ENCODE measurements at regions not wholly inside any gene's neighbourhood (a gene's known extent, or its start where the extent isn't known, plus 50 kb on each side); places are given as distances from the start of the nearest gene placed in this dataset.

GRCh38 chr4:159823743-159824142, 720.9 kb downstream of the RAPGEF2 start:
- H3K9me3 ChIP-seq (ENCODE audit: insufficient read depth, low read length): no peaks in the 10 kb centered on the region
- H3K27ac ChIP-seq (ENCODE audit: low read length): no peak overlapping the region
- no peaks in the 10 kb centered on the region for H3K4me1 ChIP-seq (ENCODE audit: low read length)
- TF ChIP-seq EZH2phosphoT487 (IDR thresholded peaks at IDR 0.05; ENCODE audit: low read depth) (no peak), CTCF (IDR thresholded peaks at IDR 0.05; ENCODE audit: low read depth, low read length) (no peak)
- no peaks in the 10 kb centered on the region for H3K79me2 ChIP-seq (ENCODE audit: low read length)
- no peak overlapping the region for H3K4me3 ChIP-seq (ENCODE audit: low read length)
- H3K27me3 ChIP-seq (ENCODE audit: low read depth, low read length): no peaks in the 10 kb centered on the region
- H2AFZ ChIP-seq (ENCODE audit: low read depth, low read length): no peak overlapping the region
- no peak overlapping the region for H3K9ac ChIP-seq (ENCODE audit: low read length)
- H4K20me1 ChIP-seq (ENCODE audit: insufficient read depth, low read length): no peaks in the 10 kb centered on the region
- H3K4me2 ChIP-seq (ENCODE audit: low read length): no peak overlapping the region
- no peaks in the 10 kb centered on the region for H3K36me3 ChIP-seq (replicated peaks; ENCODE audit: low read depth, low read length)

- H3K79me2 ChIP-seq (ENCODE audit: low read length): no peaks in the 10 kb centered on the region
- H3K9ac ChIP-seq (ENCODE audit: low read length): no peak overlapping the region
- no peak overlapping the region for H3K4me2 ChIP-seq (ENCODE audit: low read length)
- no peaks in the 10 kb centered on the region for H3K36me3 ChIP-seq (replicated peaks; ENCODE audit: low read depth, low read length)
- H2AFZ ChIP-seq (ENCODE audit: low read depth, low read length): no peak overlapping the region
- H3K9me3 ChIP-seq (ENCODE audit: insufficient read depth, low read length): no peaks in the 10 kb centered on the region
- H3K27ac ChIP-seq (ENCODE audit: low read length): no peak overlapping the region
- no peak overlapping the region for H3K4me3 ChIP-seq (ENCODE audit: low read length)
- H4K20me1 ChIP-seq (ENCODE audit: insufficient read depth, low read length): no peaks in the 10 kb centered on the region
- H3K27me3 ChIP-seq (ENCODE audit: low read depth, low read length): no peaks in the 10 kb centered on the region
- no peaks in the 10 kb centered on the region for H3K4me1 ChIP-seq (ENCODE audit: low read length)
- TF ChIP-seq CTCF (IDR thresholded peaks at IDR 0.05; ENCODE audit: low read depth, low read length): no peak
- no peak for TF ChIP-seq EZH2phosphoT487 (IDR thresholded peaks at IDR 0.05; ENCODE audit: low read depth)
Measured at GRCh38 chr4:159828687-159829086, 725.8 kb downstream of the RAPGEF2 start.

GRCh38 chr4:159829184-159829583, 726.3 kb downstream of the RAPGEF2 start:
- no peaks in the 10 kb centered on the region for H4K20me1 ChIP-seq (ENCODE audit: insufficient read depth, low read length)
- TF ChIP-seq EZH2phosphoT487 (IDR thresholded peaks at IDR 0.05; ENCODE audit: low read depth): no peak
- TF ChIP-seq CTCF (IDR thresholded peaks at IDR 0.05; ENCODE audit: low read depth, low read length): no peak
- no peaks in the 10 kb centered on the region for H3K27me3 ChIP-seq (ENCODE audit: low read depth, low read length)
- H3K4me3 ChIP-seq (ENCODE audit: low read length): no peak overlapping the region
- no peak overlapping the region for H3K9ac ChIP-seq (ENCODE audit: low read length)
- no peaks in the 10 kb centered on the region for H3K36me3 ChIP-seq (replicated peaks; ENCODE audit: low read depth, low read length)
- H3K79me2 ChIP-seq (ENCODE audit: low read length): no peaks in the 10 kb centered on the region
- H3K27ac ChIP-seq (ENCODE audit: low read length): no peak overlapping the region
- no peaks in the 10 kb centered on the region for H3K9me3 ChIP-seq (ENCODE audit: insufficient read depth, low read length)
- H3K4me1 ChIP-seq (ENCODE audit: low read length): no peaks in the 10 kb centered on the region
- no peak overlapping the region for H2AFZ ChIP-seq (ENCODE audit: low read depth, low read length)
- no peak overlapping the region for H3K4me2 ChIP-seq (ENCODE audit: low read length)

- no peaks in the 10 kb centered on the region for H3K9me3 ChIP-seq (ENCODE audit: insufficient read depth, low read length)
- no peaks in the 10 kb centered on the region for H3K79me2 ChIP-seq (ENCODE audit: low read length)
- H3K4me1 ChIP-seq (ENCODE audit: low read length): no peaks in the 10 kb centered on the region
- no peak overlapping the region for H3K4me2 ChIP-seq (ENCODE audit: low read length)
- no peak overlapping the region for H3K9ac ChIP-seq (ENCODE audit: low read length)
- H3K27ac ChIP-seq (ENCODE audit: low read length): no peak overlapping the region
- H3K36me3 ChIP-seq (replicated peaks; ENCODE audit: low read depth, low read length): no peaks in the 10 kb centered on the region
- H3K27me3 ChIP-seq (ENCODE audit: low read depth, low read length): no peaks in the 10 kb centered on the region
- H2AFZ ChIP-seq (ENCODE audit: low read depth, low read length): no peak overlapping the region
- no peaks in the 10 kb centered on the region for H4K20me1 ChIP-seq (ENCODE audit: insufficient read depth, low read length)
- H3K4me3 ChIP-seq (ENCODE audit: low read length): no peak overlapping the region
- TF ChIP-seq CTCF (IDR thresholded peaks at IDR 0.05; ENCODE audit: low read depth, low read length) (no peak), EZH2phosphoT487 (IDR thresholded peaks at IDR 0.05; ENCODE audit: low read depth) (no peak)
Measured at GRCh38 chr4:159837071-159837470, 734.2 kb downstream of the RAPGEF2 start.

Measured in OCI-LY3 (cell line).